ENCODE measurements at regions not wholly inside any gene's neighbourhood (a gene's known extent, or its start where the extent isn't known, plus 50 kb on each side); places are given as distances from the start of the nearest gene placed in this dataset.

DNA sequence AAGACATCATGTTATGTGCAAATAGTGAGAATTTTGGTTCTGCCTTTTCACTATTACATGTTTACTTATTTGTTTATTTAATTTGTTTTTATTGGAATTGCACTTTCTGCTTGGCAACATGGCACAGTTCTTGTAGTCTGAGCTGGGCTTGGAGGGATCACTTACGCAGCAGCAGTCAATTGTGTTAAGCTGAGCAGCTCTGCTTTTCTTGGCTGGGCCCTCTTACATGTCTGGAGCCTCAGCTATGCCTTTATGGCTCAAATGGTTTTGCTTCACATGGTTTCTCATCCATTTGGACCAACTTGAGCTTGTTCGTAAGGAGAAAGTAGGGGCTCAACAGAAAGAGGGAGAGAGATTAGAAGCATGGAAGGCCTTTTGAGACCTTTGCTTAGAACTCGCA, 327.5 kb upstream of the EPHA7 start:
- ChIA-PET POLR2A (no interaction called here), CTCF (ENCODE audit: low intra/inter-chr PET ratio, low total read pairs) (no interaction called here)
- DNase-seq (ENCODE audit: low spot score) (no peak), ATAC-seq (no peak), FAIRE-seq (no peak)
- 19% methylated on average over 3 of the region's 3 CpGs for WGBS (ENCODE audit: low lambda C conversion rate)
- Histone ChIP-seq H3K4me3 (replicated peaks in 1 of 3; ENCODE audit: insufficient read depth in 1 of 3, low read depth in 2 of 3, low read length in 3 of 3) (no peak overlapping the region), H3K79me2 (ENCODE audit: insufficient read depth, low read length) (no peaks in the 10 kb centered on the region), H3K4me1 (ENCODE audit: insufficient read depth, low read length) (no peaks in the 10 kb centered on the region), H3K9ac (ENCODE audit: insufficient read depth, low read depth, low read length) (no peak overlapping the region), H3K9me3 (ENCODE audit: low read length) (no peaks in the 10 kb centered on the region), H4K20me1 (ENCODE audit: insufficient read depth, low read length) (no peaks in the 10 kb centered on the region), H3K36me3 (replicated peaks in 1 of 2; ENCODE audit: control insufficient read depth in 1 of 2, insufficient read depth in 2 of 2, low read length in 2 of 2) (no peaks in the 10 kb centered on the region), H3K27me3 (ENCODE audit: control insufficient read depth in 1 of 2, insufficient read depth in 2 of 2, low read length in 2 of 2) (no peaks in the 10 kb centered on the region), H2AFZ (ENCODE audit: low read length) (no peak overlapping the region), H3K4me2 (ENCODE audit: low read depth, low read length) (no peak overlapping the region), H3K27ac (ENCODE audit: extremely low read length, insufficient read depth, low read length) (no peak overlapping the region)
- TF ChIP-seq NR2C2 (CRISPR knock-in tag; IDR thresholded peaks at IDR 0.05; ENCODE audit: borderline replicate concordance) (no peak), ZNF451 (CRISPR knock-in tag; IDR thresholded peaks at IDR 0.05) (no peak), ZNF567 (CRISPR knock-in tag; IDR thresholded peaks at IDR 0.05; ENCODE audit: borderline replicate concordance) (no peak), THYN1 (CRISPR knock-in tag; IDR thresholded peaks at IDR 0.05; ENCODE audit: borderline replicate concordance, low read depth) (no peak), ZNF841 (CRISPR knock-in tag; IDR thresholded peaks at IDR 0.05; ENCODE audit: borderline replicate concordance) (no peak), ATF1 (CRISPR knock-in tag; IDR thresholded peaks at IDR 0.05) (no peak), ZNF83 (CRISPR knock-in tag; IDR thresholded peaks at IDR 0.05; ENCODE audit: borderline replicate concordance) (no peak), ZIK1 (CRISPR knock-in tag; IDR thresholded peaks at IDR 0.05; ENCODE audit: borderline replicate concordance, low read depth) (no peak), PITX1 (CRISPR knock-in tag; IDR thresholded peaks at IDR 0.05) (no peak), ZNF335 (CRISPR knock-in tag; IDR thresholded peaks at IDR 0.05) (no peak), ZNF850 (CRISPR knock-in tag; conservative IDR thresholded peaks at IDR 0.05) (no peak), EED (CRISPR knock-in tag; IDR thresholded peaks at IDR 0.05) (no peak), THAP11 (CRISPR knock-in tag; IDR thresholded peaks at IDR 0.05) (no peak), SAFB2 (CRISPR knock-in tag; IDR thresholded peaks at IDR 0.05; ENCODE audit: borderline replicate concordance, low read depth) (no peak), ZFX (CRISPR knock-in tag; IDR thresholded peaks at IDR 0.05; ENCODE audit: low read depth) (no peak), CEBPG (CRISPR knock-in tag; IDR thresholded peaks at IDR 0.05) (no peak), BHLHE40 (IDR thresholded peaks at IDR 0.05; ENCODE audit: low read length) (no peak)
- TF ChIP-seq, protein P1, sequence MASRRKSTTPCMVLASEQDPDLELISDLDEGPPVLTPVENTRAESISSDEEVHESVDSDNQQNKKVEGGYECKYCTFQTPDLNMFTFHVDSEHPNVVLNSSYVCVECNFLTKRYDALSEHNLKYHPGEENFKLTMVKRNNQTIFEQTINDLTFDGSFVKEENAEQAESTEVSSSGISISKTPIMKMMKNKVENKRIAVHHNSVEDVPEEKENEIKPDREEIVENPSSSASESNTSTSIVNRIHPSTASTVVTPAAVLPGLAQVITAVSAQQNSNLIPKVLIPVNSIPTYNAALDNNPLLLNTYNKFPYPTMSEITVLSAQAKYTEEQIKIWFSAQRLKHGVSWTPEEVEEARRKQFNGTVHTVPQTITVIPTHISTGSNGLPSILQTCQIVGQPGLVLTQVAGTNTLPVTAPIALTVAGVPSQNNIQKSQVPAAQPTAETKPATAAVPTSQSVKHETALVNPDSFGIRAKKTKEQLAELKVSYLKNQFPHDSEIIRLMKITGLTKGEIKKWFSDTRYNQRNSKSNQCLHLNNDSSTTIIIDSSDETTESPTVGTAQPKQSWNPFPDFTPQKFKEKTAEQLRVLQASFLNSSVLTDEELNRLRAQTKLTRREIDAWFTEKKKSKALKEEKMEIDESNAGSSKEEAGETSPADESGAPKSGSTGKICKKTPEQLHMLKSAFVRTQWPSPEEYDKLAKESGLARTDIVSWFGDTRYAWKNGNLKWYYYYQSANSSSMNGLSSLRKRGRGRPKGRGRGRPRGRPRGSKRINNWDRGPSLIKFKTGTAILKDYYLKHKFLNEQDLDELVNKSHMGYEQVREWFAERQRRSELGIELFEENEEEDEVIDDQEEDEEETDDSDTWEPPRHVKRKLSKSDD (CRISPR knock-in tag; IDR thresholded peaks at IDR 0.05; ENCODE audit: low read depth): no peak
- TF ChIP-seq, protein P2, sequence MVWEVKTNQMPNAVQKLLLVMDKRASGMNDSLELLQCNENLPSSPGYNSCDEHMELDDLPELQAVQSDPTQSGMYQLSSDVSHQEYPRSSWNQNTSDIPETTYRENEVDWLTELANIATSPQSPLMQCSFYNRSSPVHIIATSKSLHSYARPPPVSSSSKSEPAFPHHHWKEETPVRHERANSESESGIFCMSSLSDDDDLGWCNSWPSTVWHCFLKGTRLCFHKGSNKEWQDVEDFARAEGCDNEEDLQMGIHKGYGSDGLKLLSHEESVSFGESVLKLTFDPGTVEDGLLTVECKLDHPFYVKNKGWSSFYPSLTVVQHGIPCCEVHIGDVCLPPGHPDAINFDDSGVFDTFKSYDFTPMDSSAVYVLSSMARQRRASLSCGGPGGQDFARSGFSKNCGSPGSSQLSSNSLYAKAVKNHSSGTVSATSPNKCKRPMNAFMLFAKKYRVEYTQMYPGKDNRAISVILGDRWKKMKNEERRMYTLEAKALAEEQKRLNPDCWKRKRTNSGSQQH (CRISPR knock-in tag; IDR thresholded peaks at IDR 0.05; ENCODE audit: low read depth): no peak
- TF ChIP-seq, protein P3, sequence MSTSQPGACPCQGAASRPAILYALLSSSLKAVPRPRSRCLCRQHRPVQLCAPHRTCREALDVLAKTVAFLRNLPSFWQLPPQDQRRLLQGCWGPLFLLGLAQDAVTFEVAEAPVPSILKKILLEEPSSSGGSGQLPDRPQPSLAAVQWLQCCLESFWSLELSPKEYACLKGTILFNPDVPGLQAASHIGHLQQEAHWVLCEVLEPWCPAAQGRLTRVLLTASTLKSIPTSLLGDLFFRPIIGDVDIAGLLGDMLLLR (CRISPR knock-in tag; IDR thresholded peaks at IDR 0.05): no peak
- no TSS peak for BruUV-seq (replicated peaks)
- in situ Hi-C loops (cut with HindIII; ENCODE audit: extremely low pct_ligation_motif_present, low pct_unique_long_range_greater_than_20kb): no loop called here
- intact Hi-C loops (cut with micrococcal nuclease; ENCODE audit: unreplicated experiment): no loop called here

Data from HepG2 (cell line).